ENCODE measurements at regions not wholly inside any gene's neighbourhood (a gene's known extent, or its start where the extent isn't known, plus 50 kb on each side); places are given as distances from the start of the nearest gene placed in this dataset.

DNA sequence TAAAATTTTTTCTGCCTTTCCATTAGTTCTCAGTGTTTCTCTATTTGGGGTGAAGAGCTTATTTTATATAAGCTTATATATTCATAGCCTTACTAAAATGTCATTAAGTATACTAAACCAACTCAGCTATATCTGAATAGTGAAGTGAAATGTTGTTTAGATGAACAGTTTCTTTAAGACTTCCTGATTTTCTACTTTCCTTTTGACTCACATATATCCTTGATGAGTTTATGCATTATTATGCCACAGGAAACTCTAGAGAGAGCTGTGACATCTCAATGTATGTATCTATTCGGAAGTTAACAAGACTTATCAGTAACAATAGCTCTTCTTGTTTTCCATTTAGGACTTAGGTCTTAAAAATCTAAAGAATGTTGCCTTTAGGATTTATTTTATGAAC is 1491.8 kb upstream of the IGFBP7 start:
- Histone ChIP-seq H3K9me2 (replicated peaks; ENCODE audit: control insufficient read depth, low read length) (no peaks in the 10 kb centered on the region; the same call in 1 of the 2 replicates), H3K4me3 (ENCODE audit: low read length) (no peak overlapping the region), H3K9me3 (ENCODE audit: control insufficient read depth, insufficient read depth, low read length) (no peaks in the 10 kb centered on the region), H3F3A (ENCODE audit: control insufficient read depth, insufficient read depth) (no peaks in the 10 kb centered on the region), H3K4me2 (ENCODE audit: low read length) (no peak overlapping the region), H3K79me2 (ENCODE audit: control insufficient read depth, low read length) (no peaks in the 10 kb centered on the region), H3K4me1 (ENCODE audit: control insufficient read depth, low read length) (no peaks in the 10 kb centered on the region), H3K27ac (ENCODE audit: low read depth, low read length) (no peak overlapping the region), H3K27me3 (ENCODE audit: control insufficient read depth, low read length) (no peaks in the 10 kb centered on the region), H3K36me3 (ENCODE audit: control insufficient read depth, low read length) (no peaks in the 10 kb centered on the region), H4K20me1 (ENCODE audit: control insufficient read depth, insufficient read depth, low read depth, low read length) (no peaks in the 10 kb centered on the region)
- TF ChIP-seq EZH2phosphoT487 (IDR thresholded peaks at IDR 0.05; ENCODE audit: borderline replicate concordance, low read length) = no peak
- TF ChIP-seq, protein P1, sequence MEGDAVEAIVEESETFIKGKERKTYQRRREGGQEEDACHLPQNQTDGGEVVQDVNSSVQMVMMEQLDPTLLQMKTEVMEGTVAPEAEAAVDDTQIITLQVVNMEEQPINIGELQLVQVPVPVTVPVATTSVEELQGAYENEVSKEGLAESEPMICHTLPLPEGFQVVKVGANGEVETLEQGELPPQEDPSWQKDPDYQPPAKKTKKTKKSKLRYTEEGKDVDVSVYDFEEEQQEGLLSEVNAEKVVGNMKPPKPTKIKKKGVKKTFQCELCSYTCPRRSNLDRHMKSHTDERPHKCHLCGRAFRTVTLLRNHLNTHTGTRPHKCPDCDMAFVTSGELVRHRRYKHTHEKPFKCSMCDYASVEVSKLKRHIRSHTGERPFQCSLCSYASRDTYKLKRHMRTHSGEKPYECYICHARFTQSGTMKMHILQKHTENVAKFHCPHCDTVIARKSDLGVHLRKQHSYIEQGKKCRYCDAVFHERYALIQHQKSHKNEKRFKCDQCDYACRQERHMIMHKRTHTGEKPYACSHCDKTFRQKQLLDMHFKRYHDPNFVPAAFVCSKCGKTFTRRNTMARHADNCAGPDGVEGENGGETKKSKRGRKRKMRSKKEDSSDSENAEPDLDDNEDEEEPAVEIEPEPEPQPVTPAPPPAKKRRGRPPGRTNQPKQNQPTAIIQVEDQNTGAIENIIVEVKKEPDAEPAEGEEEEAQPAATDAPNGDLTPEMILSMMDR (IDR thresholded peaks at IDR 0.05; ENCODE audit: low read depth, low read length, poor library complexity, severe bottlenecking) = no peak

DNA sequence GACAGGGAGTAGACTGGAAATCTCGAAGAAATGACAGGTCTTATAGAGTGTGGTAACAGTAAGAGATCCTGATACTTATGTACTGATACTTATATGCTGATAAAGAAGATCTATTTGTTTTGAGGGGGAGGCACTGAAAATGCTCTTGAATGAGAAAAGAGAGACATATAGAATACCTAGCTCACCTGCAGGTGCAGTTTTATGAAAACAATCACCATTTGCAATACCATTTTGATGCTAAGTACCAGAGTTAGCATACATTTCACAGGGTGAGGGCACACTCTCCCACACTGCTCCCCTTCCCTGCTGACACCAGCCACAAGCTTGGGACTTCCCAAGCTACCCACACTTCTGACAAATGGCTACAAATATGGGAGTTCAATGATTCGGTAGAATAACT is 1490.1 kb upstream of the IGFBP7 start:
- Histone ChIP-seq H3K4me3 (ENCODE audit: low read length) (no peak overlapping the region), H3K27me3 (ENCODE audit: control insufficient read depth, low read length) (no peaks in the 10 kb centered on the region), H3K4me2 (ENCODE audit: low read length) (no peak overlapping the region), H3F3A (ENCODE audit: control insufficient read depth, insufficient read depth) (no peaks in the 10 kb centered on the region), H3K9me2 (replicated peaks; ENCODE audit: control insufficient read depth, low read length) (no peaks in the 10 kb centered on the region), H3K36me3 (ENCODE audit: control insufficient read depth, low read length) (no peaks in the 10 kb centered on the region), H3K9me3 (ENCODE audit: control insufficient read depth, insufficient read depth, low read length) (no peaks in the 10 kb centered on the region), H3K27ac (ENCODE audit: low read depth, low read length) (no peak overlapping the region), H3K79me2 (ENCODE audit: control insufficient read depth, low read length) (no peaks in the 10 kb centered on the region), H4K20me1 (ENCODE audit: control insufficient read depth, insufficient read depth, low read depth, low read length) (no peaks in the 10 kb centered on the region), H3K4me1 (ENCODE audit: control insufficient read depth, low read length) (no peaks in the 10 kb centered on the region)
- no peak for TF ChIP-seq EZH2phosphoT487 (IDR thresholded peaks at IDR 0.05; ENCODE audit: borderline replicate concordance, low read length)
- TF ChIP-seq, protein P1 (IDR thresholded peaks at IDR 0.05; ENCODE audit: low read depth, low read length, poor library complexity, severe bottlenecking) = no peak

DNA sequence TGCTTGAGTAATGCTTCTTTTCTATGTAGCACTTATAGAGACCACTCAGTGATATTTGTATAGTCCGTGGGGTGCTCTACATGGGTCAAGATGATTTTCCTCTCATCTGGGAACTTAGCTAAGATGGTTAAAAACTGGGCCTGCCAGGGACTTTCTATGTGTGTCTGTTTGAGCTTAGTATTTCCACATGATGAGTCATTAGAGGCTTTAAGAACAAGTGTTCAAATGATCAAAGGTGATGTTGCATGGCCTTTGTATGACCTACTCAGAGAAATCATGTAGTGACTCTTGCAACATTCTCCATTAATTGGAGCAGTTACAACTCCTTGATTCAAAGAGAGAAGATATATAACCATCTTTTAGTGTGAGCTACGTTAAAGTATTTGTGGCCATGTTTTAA is 1480.5 kb upstream of the IGFBP7 start:
- H3K9me2 ChIP-seq (replicated peaks; ENCODE audit: control insufficient read depth, low read length) = no peaks in the 10 kb centered on the region
- H3K4me3 ChIP-seq (ENCODE audit: low read length) = no peak overlapping the region
- H3K27me3 ChIP-seq (ENCODE audit: control insufficient read depth, low read length) = no peaks in the 10 kb centered on the region
- H3K36me3 ChIP-seq (ENCODE audit: control insufficient read depth, low read length) = no peaks in the 10 kb centered on the region
- no peak overlapping the region for H3K4me2 ChIP-seq (ENCODE audit: low read length)
- no peaks in the 10 kb centered on the region; the same call in 1 of the 2 replicates for H3K9me3 ChIP-seq (ENCODE audit: control insufficient read depth, insufficient read depth, low read length)
- H3F3A ChIP-seq (ENCODE audit: control insufficient read depth, insufficient read depth) = no peaks in the 10 kb centered on the region
- H3K27ac ChIP-seq (ENCODE audit: low read depth, low read length) = no peak overlapping the region
- no peak for TF ChIP-seq EZH2phosphoT487 (IDR thresholded peaks at IDR 0.05; ENCODE audit: borderline replicate concordance, low read length)
- TF ChIP-seq, protein P1 (IDR thresholded peaks at IDR 0.05; ENCODE audit: low read depth, low read length, poor library complexity, severe bottlenecking) = no peak
- H4K20me1 ChIP-seq (ENCODE audit: control insufficient read depth, insufficient read depth, low read depth, low read length) = no peaks in the 10 kb centered on the region
- H3K79me2 ChIP-seq (ENCODE audit: control insufficient read depth, low read length) = no peaks in the 10 kb centered on the region
- no peaks in the 10 kb centered on the region for H3K4me1 ChIP-seq (ENCODE audit: control insufficient read depth, low read length)

DNA sequence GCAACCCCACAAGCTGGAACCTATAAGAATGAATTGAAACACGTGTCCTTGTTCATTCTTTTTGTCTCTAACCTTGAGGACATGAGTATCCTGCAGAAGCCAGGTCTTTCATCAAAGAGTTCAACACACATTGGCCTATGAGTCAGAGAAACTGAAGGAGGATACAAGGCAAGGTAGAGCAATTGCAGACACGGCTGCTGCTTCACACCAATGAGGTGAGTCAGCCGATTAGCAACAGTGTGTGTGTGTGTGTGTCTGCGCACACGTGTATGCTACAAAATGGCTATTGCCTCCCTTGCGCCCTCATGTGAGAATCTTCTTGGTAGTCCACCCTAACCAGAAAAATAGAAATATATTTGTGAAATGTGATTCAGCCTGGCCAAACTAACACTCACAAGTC is 1477.7 kb upstream of the IGFBP7 start:
- Histone ChIP-seq H3F3A (ENCODE audit: control insufficient read depth, insufficient read depth) (no peaks in the 10 kb centered on the region), H3K9me3 (ENCODE audit: control insufficient read depth, insufficient read depth, low read length) (no peaks in the 10 kb centered on the region; the same call in 1 of the 2 replicates), H3K4me1 (ENCODE audit: control insufficient read depth, low read length) (no peaks in the 10 kb centered on the region), H3K27me3 (ENCODE audit: control insufficient read depth, low read length) (no peaks in the 10 kb centered on the region), H3K9me2 (replicated peaks; ENCODE audit: control insufficient read depth, low read length) (no peaks in the 10 kb centered on the region), H3K4me2 (ENCODE audit: low read length) (no peak overlapping the region), H3K36me3 (ENCODE audit: control insufficient read depth, low read length) (no peaks in the 10 kb centered on the region), H3K4me3 (ENCODE audit: low read length) (no peak overlapping the region), H3K79me2 (ENCODE audit: control insufficient read depth, low read length) (no peaks in the 10 kb centered on the region), H3K27ac (ENCODE audit: low read depth, low read length) (no peak overlapping the region), H4K20me1 (ENCODE audit: control insufficient read depth, insufficient read depth, low read depth, low read length) (no peaks in the 10 kb centered on the region)
- TF ChIP-seq, protein P1 (IDR thresholded peaks at IDR 0.05; ENCODE audit: low read depth, low read length, poor library complexity, severe bottlenecking) = no peak
- no peak for TF ChIP-seq EZH2phosphoT487 (IDR thresholded peaks at IDR 0.05; ENCODE audit: borderline replicate concordance, low read length)

Measured in DOHH2 (cell line).